ENCODE measurements at regions not wholly inside any gene's neighbourhood (a gene's known extent, or its start where the extent isn't known, plus 50 kb on each side); places are given as distances from the start of the nearest gene placed in this dataset.

DNA sequence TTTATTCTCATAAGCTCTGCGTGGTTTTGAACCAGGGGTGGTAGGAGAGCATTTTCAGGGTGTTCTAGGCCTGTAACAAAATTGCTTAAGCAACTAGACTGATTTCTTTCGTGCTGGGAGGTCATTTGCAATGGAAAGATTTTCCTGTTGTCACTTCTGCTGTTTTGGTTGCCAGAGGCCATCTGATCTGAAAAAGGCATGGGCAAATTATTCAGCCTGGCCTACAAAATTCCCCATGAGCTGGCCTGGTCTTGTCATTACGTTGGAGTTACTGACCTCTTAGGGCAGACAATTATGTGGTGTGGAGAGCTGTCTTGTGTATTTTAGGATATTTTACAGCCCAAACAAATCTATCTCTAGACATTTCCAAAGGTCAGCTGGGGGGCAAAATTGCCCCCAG, 444.4 kb upstream of the DAB1 start:
- DNase-seq (ENCODE audit: low read depth) = no peak

DNA sequence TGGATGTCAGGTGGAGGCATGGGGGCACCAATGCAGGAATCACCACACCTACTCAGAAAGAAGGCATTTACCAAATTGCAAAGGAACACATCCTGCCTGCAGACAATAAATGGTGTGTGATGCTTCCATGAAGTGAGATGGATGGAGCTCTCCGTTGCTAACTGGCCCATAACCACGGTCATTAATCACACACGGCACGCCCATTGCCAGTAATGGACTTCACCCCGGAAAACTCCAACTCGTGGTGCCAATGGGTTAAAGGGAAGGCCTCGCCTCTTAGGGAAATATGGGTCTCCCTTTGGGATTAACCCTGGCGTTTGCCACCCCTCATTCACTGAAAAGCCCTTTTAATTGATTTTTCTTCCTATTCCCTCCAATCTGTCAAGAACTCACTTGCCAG, 443.1 kb upstream of the DAB1 start:
- DNase-seq (ENCODE audit: low read depth) = no peak

DNA sequence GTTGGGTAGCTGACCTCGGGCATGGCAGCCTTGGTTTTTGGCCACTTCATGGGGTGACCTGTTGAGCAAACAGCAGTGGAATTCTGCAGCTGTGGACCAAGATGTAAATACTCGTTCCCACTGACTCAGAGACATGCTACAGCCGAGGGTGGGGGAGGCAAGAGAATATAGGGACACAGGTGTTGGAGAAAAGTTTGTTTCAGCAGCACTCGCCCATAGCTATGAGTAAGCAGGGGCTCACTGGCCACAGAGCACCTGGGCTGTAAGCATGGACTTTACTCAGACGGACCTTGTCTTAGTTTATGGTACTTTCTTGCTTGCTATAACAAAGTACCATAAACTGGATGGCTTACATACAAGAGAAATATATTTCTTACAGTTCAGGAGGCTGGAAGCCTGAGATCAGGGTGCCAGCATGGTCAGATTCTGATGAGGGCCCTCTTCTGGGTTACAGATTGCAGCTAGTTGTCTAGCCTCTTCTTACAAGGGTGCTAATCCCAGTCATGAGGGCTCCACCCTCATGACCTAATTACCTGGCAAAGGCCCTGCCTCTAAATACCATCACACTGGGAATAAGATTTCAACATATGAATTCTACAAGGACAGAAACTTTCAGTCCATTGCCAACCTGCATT, 437.2 kb upstream of the DAB1 start:
- DNase-seq (ENCODE audit: low read depth) = no peak

DNA sequence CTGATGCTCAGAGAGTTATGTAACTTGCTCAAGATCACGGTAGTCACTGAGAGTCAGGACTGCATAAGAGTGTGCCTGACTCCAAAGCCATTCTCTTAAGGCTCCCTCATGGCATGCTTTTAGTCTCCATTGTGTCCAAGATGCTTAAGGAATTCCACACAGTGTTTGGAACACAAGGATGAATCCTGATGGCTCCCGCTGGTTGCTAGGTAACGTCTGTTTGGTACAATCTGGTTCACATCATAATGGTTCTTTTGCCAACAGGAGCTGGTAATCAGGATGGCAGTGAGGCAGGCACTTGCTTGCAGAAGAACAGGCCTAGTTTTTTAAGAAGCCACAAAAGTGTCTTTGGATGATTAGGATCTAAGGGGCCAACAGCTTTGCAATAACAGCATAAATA, 436.5 kb upstream of the DAB1 start:
- DNase-seq (ENCODE audit: low read depth) = no peak

DNA sequence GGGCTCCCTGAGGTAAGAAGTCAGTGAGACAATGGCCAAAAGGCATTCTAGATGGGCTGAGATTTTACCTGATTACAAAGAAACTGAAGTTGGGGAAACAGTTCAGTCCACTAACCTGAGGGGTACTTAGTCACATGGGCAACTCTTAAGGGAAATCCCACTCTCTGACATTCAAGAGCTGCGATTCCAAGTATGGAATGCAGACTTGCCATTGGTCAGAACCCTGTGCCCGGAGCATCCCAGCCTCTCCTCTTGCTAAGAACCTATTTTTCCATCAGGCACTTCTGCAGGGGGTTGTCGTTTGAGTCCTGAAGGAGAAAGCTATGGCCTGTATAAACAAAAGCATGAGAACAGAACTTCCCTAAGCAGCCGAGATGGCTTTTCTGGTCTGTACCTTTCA, 434.9 kb upstream of the DAB1 start:
- DNase-seq (ENCODE audit: low read depth) = no peak

DNA sequence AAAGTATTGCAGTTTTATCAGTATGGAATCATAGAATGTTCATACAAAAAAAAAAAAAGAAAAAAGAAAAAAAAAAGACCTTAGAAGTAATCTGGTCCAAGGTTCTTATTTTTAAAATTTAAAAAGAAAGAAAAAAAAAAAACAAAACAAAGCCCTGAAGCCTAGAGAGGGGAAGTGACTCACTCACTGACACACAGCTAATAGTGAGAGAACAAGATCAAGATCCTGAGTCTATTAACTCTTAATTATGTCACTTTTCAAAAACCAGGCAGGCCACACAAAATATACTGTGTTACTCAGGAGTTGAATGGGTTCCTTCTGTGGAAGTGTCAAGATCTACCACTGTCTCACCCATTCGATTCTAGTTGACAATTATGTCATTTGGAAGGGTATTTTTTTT, 433.9 kb upstream of the DAB1 start:
- DNase-seq (ENCODE audit: low read depth) = no peak

DNA sequence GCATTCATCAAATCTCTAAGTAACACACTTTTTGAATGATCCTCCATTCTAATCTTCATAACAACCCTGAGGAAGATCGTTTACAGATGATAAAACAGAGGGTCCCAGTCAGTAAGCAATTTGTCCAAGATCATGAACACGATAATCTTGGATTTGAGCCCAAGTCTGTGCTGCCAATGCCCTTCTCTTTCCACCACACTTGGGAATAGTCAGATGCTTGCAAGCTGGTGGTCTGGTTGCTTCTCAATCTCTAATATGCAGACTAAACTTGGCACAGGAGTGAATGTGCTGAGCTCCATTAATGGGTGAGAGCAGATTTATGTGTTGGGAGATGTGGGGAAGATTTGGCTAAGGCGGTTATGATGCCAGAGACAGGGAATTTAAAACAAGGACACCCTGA, 430.6 kb upstream of the DAB1 start:
- DNase-seq (ENCODE audit: low read depth) = no peak

DNA sequence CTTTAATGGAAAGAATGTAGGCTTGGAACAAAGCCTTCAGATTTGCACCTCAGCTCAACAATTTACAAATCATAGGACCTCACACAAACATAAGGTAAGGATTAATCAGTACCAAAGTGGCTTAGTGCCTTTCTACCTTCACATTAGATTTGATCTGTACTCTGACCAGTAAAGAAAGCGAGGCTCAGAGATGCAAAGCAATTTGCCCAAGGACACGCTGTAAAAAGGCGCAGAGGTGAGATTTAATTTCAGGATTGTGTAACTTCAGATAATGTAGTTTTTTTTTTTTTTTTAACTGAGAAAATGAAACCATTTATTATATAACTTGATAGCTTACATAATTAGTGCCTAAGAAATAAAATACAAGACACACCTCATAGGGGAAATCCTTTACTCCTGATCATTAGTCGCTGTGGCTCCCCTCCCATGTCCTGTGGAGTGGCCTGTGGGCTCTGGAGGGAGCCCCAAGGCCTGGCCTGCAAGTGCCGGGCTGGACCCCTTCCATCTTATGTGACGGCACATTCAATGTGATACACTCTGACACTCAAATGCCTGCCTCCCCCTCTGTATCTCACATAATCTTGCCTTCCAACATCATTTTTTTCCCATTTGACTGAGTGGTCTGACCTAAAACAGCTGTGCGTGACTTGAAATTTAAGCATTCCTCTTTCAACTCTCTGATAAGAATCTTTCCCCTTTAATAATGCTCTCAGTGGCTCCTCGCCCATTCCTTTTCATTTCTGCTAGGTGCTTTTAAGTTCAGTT, 426.5 kb upstream of the DAB1 start:
- no peak for DNase-seq (ENCODE audit: low read depth)

DNA sequence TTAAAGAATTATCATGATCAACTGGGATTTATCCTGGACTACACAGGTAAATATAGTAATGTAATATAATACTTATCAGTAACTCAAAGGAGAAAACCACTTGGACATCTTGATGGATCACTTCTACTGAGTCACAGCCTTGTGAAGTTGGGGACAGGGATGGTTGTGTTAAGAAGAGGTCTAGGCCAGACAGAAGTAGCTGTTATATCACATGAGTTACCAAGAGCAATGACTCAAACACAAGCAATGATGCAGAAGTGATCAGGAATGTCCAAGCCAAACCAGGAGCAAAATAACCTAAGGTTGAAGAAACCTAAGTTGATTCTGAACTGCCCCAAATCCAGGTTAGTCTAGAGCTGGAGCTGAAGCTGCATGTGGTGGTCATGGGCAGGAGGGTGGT, 424.5 kb upstream of the DAB1 start:
- no peak for DNase-seq (ENCODE audit: low read depth)

DNA sequence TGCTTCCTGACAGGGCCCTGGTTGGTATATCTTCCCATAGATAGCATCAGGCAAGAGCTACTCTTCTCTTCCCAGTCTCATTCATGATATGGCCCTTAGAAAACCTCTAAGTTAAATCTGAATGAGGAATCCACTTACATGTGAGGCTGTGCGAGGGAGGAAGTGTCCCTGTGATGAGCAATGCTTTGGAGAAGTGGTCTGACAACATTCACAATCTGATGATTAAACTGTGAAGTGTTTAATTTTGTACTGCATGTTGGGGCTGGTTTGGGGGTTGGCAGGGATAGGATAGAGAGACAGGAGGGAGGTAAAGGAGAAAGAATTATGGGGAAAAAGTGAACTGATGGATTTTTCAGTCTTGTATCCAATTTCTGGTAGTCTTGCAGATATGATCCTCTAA, 421.2 kb upstream of the DAB1 start:
- no peak for DNase-seq (ENCODE audit: low read depth)

DNA sequence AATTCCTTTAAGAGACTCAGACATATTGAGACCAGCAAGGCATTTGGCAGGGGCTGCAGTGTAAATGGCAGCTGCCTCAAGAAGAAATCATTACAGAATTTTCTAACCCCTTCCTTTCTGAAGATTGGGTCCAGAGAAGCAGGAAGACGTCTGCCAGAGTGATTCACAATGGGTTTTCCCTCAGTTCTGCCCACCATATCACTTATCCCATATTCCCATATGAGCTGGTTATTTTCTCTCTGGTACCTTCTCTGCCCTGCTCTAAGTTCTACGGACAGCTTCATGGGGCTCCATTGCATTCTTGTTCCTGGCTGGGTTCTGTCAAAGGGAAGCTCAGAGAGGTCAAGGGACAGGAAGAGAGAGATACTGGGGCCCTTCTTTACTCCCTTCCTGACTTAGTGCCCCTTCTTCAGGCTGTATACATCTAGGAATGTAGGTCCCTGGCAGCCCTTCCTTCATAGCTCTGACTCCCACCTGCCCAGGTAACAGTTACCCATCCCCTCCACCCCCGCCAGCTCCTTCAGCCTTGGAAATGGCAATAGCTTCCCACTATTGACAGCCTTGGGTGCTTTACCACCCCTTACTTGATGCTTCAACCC, 420.6 kb upstream of the DAB1 start:
- no peak for DNase-seq (ENCODE audit: low read depth)

DNA sequence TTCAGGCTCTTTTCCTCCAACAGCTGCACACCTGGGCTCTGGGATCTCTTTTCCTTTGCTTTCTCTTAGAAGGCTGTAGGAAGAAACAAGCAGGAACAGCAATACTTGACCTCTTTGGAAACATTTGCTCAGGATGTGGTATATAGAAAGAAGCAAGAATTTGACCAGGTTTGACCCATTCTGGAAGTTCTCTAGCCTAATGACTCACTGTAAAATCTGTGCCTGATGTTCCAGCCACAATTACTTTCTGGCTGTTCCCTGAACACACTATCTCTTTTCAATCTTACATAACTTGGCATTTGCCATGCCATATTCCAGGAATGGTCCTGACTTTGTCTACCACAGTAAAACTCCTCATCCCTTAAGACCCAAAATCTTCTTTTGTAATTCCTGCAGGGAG, 419.9 kb upstream of the DAB1 start:
- DNase-seq (ENCODE audit: low read depth) = no peak

DNA sequence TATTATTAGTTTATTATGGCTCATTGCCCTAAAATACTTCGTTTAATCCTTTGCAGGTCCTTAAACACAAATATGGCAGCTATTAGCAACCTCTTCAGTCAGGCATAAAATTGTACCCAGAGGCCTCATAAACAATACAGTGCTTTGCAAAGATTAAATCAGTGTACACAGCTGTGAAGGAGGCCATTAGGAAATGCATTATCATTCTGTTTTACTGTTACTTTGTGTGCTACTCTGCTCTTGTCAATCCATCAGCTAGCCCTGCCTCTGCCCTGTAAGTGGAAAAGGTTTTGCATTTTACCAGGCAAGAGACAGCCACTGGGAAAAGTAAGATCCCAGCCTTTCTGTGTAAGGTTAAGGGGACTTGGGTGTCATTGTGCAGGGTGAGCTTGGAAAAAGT, 415.7 kb upstream of the DAB1 start:
- no peak for DNase-seq (ENCODE audit: low read depth)

DNA sequence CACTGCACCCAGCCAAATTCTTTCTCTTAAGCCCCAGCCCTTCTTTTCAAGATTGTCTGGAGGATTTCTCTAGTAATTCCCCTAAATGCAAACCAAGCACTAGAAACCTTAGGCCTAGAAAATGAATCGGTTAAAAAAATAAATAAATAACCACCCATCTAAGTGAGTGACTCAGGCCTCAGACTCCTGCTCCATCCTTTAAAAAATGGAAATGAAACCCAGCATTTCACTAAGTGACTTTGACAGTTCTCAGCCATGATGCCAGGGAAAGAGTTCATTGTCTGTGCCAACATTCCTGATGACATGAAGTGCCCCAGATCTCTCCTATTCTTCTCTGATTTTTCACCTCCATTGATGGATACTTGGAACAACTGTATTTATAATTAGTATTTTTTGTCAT, 415.2 kb upstream of the DAB1 start:
- DNase-seq (ENCODE audit: low read depth) = no peak

DNA sequence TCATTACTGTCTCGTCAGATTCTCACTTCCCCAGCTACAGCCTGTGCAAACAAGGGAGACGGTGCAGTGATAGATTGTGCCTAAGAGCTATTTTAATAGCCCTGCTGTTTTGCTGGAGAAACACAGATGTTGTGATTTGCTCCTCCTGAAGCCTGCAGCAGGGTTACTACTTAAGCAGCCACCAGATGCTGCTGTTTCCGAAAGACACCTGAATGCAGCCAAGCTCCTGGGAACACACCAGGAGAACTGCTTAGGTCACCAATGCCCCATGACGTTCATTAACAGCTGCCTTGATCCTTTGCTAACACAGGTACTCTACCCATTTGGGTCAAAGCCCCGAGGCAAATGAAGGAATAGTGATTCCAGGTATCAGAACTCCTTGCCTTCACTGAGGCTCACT, 411.8 kb upstream of the DAB1 start:
- no peak for DNase-seq (ENCODE audit: low read depth)

DNA sequence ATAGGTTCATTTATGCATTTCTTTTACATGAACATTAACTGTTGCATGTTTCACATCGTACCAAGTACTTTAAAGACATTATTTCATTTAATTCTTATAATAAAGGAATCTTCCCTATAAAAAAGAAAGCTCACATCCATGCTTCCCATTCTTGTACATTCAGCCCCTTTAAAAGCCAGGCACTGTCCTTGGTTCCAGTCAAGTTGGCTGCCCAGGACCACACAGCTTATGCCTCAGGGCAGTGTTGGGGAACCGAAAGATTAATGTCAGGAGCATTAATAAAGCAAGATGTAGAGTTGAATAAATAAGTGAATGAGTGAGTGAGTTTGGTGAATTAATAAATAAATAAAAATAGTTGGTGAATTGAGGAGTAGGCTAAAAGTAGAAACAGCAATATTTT, 409.4 kb upstream of the DAB1 start:
- no peak for DNase-seq (ENCODE audit: low read depth)

DNA sequence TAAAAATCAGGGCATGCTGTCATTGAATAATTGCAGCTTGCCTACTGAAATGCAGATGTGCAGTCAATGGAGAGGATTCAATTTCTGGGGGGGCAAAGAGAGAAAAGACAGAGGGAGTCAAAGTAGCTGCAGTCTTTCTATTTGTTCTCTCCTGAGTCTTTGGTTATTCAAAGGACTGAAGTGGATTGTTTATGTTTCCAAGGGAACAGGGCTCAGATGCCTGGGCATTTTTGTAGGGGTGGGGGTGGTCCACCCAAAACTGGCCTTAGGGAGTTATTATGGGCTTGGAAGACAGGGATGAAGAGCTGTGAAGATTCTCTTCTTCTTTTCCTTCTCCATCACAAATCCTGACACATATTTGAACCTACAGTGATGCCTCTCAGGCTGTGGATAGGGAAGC, 408.8 kb upstream of the DAB1 start:
- DNase-seq (ENCODE audit: low read depth) = no peak

DNA sequence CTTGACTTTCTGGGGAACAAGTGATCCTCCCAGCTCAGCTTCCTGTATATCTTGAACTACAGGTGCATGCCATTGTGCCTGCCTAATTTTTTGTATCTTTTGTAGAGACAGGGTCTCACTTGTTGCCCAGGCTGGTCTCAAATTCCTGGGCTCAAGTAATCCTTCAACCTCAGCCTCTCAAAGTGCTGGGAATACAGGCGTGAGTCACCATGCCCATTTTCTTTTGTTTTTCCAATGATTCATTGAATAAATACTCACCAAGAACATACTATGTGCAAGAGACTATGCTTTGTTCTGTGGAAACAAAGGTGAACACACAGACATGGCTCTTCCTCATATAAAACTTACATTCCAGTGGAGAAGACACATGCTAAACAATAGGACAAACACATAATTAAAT, 407.8 kb upstream of the DAB1 start:
- DNase-seq (ENCODE audit: low read depth) = no peak

DNA sequence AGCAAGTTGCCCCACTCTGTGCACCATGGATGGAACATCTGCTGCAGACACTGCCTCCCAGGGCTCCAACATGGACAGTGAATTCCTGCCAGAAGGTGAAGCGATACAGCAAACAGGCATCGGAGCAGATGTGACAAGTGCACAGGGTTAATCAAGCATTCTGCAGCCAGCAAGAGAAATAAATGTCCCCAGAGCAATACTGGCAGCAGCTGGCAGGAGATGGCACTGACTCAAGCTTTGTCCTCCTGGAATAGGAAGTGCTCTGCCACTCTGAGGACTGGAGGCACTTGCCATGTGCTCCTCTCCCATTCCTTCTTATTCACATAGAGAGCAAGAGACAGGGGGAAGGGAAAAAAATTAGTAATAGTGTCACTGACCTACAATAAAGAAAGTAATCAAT, 402.7 kb upstream of the DAB1 start:
- no peak for DNase-seq (ENCODE audit: low read depth)

DNA sequence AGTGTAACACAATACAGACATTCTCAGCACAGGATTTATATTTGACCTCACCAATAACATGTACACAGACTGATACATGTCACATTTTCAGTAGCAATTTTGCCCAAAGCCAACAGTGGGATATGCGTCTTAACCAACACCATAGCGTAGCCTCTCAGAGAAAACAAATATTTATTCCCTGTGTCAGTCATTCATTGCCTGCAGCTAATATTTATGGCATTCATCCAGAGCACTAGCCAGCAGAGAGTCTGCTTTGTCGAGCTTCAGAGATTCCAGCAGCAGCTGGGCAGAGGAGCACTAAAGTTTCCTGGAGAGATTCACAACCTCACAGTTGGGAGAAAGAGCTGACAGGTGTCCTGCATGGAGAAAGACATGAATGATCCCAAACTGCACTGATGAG, 400.7 kb upstream of the DAB1 start:
- DNase-seq (ENCODE audit: low read depth) = no peak

DNA sequence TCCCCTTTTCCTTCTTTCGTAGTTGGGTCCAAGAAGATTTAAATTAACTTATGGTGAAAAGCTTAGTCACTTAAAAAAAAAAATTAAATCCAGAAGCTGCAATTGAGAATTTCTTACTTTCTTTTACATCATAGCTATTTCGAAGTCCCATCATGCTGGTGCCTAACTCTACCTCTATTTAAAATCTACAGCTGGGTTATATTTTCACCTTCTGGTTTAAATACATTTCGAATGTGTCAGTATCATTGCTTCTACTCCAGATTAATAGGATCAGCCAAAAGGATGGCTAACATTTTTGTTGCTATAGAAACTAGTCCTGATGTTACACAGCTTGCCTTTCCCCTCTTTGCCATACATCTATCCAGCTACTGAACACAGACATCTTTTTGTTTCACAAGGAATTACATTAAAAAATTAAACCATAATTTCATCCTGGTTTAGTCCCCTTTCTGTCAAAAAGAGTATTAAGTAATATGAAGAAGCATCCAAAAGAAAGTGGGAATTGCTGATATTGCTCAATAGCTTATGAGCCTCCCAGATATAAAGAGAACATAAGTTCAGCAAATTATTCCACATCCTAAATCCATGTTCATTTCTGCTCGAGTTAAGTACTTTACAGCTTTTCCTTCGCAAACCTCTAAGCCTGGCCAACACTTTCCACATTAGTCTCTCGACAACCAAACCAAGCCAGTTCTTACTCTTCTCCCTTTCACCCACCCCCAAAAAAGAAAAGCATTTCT, 396.7 kb upstream of the DAB1 start:
- no peak for DNase-seq (ENCODE audit: low read depth)

DNA sequence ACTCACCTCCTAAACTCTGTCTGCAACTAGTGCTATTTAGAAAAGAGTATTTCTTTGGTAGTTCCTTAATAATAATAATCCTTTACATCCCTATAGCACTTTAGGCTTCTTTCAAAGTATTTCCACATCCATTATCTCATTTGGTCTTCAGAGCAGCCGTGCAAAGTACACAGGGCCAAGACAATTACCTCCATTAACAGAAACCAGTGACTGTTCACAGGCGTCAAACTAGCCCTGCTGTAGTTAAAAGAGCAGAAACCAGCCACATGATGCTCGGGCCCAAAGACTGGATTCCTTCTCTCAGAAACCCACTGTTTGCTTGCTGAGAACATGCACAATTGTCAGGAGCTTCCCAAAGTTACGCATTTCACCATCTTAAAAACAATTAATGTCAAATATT, 396.0 kb upstream of the DAB1 start:
- no peak for DNase-seq (ENCODE audit: low read depth)

DNA sequence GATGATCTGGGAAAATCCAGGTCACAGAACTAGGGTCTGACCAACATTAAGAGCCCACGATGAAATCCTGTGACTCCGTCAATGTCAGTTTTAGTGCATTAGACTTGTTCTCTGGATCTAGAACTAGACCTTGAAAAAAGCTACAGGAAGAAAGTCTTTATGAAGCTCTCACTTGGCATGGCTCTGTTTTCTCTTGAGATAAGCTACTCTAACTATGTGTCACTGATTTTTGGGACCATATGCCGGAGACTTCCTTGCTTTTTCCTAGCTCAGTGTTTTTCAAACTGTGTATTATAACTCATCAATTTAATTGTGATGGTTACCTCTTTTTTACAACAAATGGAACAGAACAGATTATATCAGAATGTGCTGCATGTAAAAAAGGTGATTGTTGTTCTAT, 379.7 kb upstream of the DAB1 start:
- DNase-seq (ENCODE audit: low read depth) = no peak

All from CMK (cell line).